Jurkat, Clone E6-1 (cell line): ENCODE measurements at regions not wholly inside any gene's neighbourhood (a gene's known extent, or its start where the extent isn't known, plus 50 kb on each side); places are given as distances from the start of the nearest gene placed in this dataset.
"Not testable (repeated sequence)": the region's sequence is repeated elsewhere in the genome, so short reads cannot be mapped to it uniquely, and the experiment has no call there.

Experiments used
- DNase-seq: peaks from one replicate; pipeline ENCODE4 v3.0.0-alpha.2; 2011; ENCODE audit warnings: low read depth, low spot score
- H3K4me3 ChIP-seq: 2 replicates; pipeline ENCODE4 v1.5.1; 2011; ENCODE audit warnings: mild to moderate bottlenecking, low read length, control low read depth, moderate library complexity

DNA sequence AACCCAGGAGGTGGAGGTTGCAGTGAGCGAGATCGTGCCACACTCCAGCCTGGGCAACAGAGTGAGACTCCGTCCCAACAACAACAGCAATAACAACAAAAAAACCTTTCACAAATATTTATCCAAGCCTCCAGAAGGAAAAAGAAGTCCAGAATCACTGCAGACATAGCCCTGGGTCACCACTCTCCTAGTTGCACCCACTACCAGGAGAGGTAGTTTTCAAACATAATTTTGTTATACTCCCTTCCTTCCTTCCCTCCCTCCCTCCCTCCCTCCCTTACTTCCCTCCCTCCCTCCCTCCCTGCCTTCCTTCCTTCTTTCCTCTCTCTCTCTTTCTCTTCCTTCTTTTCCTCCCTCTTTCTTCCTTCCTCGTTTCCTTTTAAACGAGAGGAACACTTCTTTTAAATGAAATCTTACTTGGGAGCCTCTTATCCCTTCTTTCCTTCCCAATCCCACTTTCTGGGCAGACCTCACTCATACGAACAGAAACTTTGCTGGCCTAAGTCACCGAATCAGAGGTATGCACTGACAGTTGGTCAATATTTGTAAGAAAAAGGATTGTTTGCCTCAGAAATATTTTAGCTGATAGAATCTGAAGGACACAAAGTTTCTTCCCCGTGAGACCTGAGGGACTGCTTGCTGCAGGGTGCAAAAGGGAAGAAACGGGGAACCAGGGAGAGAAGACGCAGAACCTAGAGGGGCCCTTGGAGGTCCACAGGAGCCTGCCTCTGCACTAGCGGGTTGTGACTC, 88.1 kb upstream of the AGAP1 start:
- no peak for DNase-seq
- H3K4me3 ChIP-seq, result no peak overlapping the region

DNA sequence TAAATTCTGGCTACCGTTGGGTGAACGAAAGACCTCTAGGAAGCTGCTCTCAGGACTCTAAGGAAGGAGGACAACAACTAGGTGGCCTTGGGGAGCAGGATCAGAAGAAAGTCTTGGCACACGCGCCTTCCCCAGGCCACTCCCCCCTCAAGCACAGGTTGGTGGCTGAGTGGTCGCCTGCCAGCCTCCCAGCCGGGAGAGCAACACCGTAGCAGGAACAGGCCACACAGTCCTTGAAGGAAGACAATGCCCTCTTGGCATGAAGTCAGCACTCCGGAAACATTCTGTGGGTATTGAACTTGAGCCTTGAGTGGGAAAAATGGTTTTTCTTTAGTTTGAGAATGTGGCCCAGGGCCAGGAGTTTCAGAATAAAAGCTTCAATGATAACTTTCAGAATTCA, 87.4 kb upstream of the AGAP1 start:
- no peak overlapping the region for H3K4me3 ChIP-seq
- no peak for DNase-seq

DNA sequence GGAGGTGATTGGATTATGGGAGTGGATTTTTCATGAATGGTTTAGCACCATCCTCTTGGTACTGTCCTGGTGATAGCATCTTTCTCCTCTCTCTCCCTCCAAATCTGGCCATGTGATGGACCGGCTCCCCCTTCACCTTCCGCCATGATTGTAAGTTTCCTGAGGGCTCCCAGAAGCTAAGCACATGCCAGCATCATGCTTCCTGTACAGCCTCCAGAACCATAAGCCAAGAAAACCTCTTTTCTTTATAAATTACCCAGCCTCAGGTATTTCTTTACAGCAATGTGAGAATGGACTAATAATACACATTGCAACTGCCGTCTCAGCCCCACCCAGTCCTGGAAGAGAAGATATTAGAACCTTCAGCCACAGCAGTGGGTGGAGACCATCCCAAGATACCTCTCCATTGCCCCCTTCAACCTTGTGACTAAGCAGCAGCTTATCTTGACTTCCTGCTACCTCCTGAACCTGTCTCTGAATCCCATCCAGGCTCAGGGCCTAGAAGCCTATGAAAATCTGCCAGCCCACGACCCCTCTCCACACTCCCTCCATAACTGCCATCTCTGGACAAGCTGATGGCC, 81.8 kb upstream of the AGAP1 start:
- no peak overlapping the region for H3K4me3 ChIP-seq
- no peak for DNase-seq

- no peak for DNase-seq
- no peak overlapping the region for H3K4me3 ChIP-seq
These were observed 80.8 kb upstream of the AGAP1 start for GRCh38 chr2:235413064-235413463.

- DNase-seq, result no peak
- no peak overlapping the region for H3K4me3 ChIP-seq
These were observed 79.4 kb upstream of the AGAP1 start for GRCh38 chr2:235414422-235414821.

DNA sequence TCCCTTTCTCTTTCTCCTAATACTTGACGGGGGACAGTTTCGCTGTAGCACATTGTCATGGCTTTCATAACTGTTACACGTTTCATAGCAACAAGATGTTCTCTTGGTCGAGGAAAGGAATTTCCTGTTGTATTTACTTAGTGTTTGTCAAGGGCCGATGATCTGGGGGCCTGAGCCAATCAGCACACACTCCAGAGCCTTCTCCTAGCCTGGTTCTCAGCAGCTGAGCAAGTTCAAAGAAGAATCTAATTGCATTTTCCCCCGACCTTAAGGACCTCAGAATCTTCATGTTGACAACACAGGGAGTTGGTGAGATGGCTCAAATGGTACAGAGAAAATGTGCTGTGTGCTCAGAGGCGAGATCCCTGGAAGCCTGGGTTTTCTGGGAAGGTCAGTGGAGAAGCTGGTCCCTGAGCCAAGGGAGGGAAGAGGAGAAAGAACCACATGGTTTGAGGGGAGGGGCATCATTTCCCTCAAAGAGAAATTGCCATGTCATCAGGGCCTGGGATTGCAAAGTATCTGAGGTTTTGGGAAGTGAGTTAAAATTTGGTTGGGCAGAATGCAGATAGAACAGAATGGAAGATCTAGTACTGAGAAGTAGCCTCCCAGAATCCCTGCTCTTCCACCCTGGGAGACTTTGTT, 76.9 kb upstream of the AGAP1 start:
- no peak for DNase-seq
- no peak overlapping the region for H3K4me3 ChIP-seq

DNA sequence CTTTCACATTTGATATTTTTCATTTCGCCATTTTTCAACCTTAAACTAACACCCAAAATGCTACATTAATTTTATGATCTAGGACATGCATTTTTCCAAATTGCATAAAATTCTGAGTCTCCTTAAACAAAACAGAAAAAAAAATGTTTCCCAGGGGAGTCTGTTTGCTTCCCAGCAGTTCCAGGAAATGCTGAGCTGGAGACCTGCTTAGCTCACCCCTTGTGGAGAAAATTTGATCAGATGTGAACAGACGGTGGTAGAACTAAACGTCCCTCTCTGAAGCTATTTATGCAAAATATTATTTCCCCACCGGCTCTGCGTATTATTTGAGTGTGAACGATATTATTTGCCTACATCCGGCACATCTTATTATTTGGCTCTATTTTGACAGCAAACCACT, 74.9 kb upstream of the AGAP1 start:
- H3K4me3 ChIP-seq, result no peak overlapping the region
- no peak for DNase-seq

DNA sequence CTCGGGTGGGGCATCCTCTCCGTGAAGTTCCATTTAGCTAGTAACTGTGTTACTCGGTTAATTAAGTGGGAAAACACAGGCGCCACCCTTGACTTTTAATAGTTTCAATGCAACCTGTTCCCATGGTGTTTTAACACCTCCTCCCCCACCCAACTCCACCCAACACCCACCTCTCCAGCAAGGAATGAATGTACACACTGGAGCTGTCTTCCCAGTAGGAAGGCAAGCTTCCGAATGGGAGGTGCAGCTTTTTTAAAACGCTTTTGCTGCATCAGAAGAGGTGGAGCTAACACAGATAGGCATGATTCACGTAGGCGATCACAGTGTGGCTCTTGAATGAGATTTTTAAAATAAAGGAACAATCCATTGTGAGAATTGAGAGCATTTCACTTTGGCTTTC, 73.8 kb upstream of the AGAP1 start:
- H3K4me3 ChIP-seq, result no peak overlapping the region
- no peak for DNase-seq

- H3K4me3 ChIP-seq, result no peak overlapping the region
- no peak for DNase-seq
These were observed 72.2 kb upstream of the AGAP1 start for GRCh38 chr2:235421618-235422017.

DNA sequence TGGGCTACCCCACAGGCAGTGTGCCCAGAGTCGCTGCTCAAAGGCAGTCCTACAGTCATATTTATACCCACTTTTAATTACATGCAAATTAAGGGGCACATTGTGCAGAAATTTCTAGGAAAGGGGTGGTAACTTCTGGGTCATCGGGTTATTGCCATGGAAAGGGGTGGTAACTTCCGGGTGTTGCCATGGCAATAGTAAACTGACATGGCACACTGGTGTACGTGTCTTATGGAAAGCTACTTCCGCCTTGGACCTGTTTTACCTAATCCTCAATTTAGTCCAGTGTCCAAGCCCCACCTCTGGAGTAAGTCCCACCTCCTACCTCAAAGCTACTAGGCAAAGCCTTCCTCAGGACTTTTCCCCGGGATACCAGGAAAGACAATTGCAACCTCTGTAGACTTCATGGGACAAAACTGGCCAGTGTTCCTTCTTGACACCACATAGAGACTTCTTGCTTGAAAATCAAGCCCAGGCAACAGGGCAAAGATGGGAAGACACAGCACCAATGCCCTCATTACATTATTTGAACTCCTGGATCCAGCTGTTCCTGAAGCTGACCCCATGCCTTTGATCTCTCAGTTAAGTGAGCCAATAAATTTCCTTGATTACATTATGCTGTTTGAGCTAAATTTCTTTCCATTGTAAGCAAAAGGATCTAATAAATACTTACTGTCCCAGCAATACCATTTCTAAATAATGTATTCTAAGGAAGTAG, 63.3 kb upstream of the AGAP1 start:
- no peak overlapping the region for H3K4me3 ChIP-seq
- no peak for DNase-seq

GRCh38 chr2:235432741-235433520, 60.9 kb upstream of the AGAP1 start:
- no peak overlapping the region for H3K4me3 ChIP-seq
- DNase-seq, result no peak

DNA sequence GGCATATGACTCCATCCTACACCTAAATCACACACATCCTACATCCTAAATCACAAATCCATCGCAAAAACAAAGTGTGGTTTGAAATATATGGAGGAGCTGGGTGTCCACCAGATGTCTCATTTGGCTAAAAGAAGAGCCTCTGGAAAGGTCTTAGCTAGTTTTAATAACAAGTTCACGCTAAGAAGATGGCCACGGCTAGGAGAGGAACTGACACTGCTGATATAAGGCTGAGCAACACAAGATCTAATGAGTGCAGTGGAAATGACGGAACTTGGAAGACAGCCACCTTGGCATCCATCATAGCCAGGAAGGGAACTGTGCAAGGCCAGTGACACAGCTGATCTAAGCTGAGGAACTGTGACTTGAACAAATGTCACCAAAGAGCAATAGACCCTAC, 60.0 kb upstream of the AGAP1 start:
- DNase-seq, result no peak
- H3K4me3 ChIP-seq, result no peak overlapping the region

DNA sequence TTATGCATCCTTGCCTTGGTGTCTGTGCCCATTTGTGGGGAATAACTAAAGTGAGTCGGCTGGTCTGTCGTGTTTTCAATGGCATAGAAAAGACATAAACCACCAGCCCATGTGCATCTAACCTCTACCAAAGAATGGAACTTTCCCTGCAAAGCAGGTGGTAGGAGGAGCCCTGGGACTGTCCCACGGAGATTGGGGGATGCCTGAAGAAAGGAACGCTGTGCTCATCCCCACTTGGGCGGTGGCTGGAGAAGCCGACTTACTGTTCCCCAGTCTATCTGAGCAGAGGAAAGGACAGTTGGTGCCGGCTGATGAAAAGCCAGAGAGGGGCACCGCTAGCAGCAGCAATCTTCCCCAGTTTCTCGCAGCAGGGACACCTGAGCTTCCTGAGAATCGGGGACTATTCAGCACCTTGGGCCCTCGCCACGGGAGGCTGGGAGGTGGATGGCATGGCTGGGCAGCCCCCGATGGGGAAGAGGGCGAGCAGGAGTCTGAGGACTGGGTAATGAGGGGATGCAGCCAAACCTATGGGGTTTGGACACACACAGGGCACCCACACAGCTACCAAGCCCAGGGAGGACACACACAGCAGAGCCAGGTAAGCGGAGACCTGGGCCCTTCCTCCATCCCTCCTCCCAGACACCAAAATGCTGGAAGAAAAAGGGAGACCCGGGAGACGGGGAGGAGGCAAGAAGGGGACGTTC, 53.7 kb upstream of the AGAP1 start:
- DNase-seq, result no peak
- no peak overlapping the region for H3K4me3 ChIP-seq

GRCh38 chr2:235443580-235443979, 50.3 kb upstream of the AGAP1 start:
- H3K4me3 ChIP-seq, DNase-seq: not testable (repeated sequence)
